GM18526 (cell line): ENCODE measurements at regions not wholly inside any gene's neighbourhood (a gene's known extent, or its start where the extent isn't known, plus 50 kb on each side); places are given as distances from the start of the nearest gene placed in this dataset.

Experiments used
- POLR2A ChIP-seq: IDR thresholded peaks from 3 replicates; pipeline ENCODE4 v1.6.1; 2011; ENCODE audit not compliant: insufficient read length; ENCODE audit errors: extremely low read depth

DNA sequence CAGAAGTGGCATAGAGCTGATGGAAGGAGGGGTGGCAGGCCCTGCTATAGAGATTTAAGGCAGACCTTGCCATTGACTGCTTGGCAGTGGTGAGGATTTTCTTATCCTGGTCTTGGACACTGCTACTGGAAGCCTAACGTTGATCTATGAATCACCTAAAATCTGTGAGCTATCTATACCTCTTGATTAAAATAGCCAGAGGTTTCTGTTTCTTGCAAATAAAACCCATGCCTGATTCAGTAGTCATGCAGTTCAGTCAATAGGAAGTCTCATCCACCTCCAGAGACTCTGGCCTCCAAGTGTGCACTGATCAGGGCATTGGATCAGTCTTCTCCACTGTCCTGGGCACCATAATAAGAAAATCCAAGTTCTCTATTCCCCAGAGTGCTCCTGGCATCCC, 286.5 kb downstream of the PTEN start:
- TF ChIP-seq POLR2A = no peak

DNA sequence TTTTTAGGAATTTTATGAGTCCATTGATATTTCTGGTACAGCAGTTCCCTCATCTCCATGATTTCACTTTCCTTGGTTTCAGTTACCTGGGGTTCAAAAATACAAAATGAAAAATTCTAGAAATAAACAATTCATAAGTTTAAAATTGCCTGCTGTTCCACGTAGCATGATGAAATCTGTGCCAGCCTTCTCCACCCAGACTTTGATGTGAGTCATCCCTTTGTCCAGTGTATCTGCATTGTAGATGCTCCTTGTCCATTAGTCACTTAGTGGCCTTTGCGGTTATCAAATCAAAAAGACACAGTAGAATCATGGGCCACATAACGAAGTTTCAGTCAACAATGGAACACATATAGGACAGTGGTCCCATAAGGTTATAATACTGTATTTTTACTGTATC, 286.9 kb downstream of the PTEN start:
- TF ChIP-seq POLR2A = no peak

DNA sequence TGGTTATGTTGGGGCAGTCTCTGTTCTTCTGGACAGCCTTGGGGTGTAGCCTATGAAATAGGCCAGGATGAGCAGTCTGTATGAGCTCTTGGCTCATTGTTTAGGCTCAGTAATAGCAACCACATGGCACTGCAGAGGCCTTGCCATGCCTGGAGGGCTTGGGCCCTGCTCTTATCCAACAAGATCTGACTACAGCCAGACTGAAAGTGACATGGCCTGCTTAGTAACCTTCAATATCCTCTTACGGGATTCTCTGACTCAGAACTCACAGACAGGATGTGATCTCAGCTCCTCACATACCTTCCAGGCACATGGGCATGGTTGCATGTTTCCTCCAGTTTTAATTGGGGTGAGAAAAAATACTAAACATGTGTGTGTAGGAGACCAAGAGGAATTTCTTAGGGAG, 289.3 kb downstream of the PTEN start:
- TF ChIP-seq POLR2A = no peak

DNA sequence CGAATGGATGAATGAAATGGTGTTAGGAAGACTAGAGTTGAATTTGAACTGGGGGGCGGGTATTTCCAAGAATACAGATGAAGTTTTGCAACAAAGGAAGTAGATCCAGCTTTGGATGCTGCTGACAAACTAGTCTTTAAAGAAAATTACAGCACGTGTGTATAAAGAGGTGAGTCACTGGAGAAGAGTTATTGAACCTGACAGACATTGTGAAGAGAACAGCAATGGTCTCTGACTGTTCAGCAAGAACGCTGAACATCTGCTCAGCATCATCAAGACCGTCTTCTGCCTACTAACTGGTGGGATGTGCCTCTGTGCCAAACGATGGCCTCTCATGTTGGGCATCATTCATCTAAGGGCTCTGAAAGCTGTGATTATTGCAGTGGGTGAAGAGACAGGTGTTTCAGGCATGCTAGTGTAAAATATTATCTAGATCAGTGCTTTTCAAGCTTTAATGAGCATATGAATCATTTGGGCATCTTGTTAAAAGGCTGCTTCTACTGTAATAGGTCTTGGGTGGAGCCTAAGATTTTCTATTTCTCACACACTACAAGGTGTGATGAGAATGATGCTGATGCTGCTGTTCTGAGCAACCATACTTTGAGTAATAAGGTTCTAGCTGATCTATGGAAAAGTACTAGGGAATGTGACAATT, 291.3 kb downstream of the PTEN start:
- TF ChIP-seq POLR2A = no peak

DNA sequence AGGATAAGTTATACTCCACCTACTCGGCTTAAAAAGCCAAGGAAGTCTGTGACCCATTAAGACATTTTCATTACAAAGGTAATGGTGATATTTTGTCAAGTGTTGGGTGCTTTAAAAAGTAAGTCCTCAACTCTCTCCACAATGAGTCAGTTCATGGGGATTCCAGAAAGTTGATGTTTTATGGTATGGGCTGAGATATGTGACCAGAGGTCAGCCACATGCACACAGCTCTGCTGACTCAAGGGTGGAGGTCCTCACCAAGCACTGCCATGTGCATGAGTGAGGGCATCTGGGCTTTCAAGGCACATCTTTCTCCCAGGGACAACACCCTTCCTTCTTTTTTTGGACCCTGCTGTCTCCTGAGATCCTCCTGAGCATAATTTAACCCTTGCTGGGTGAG, 292.9 kb downstream of the PTEN start:
- TF ChIP-seq POLR2A = no peak

DNA sequence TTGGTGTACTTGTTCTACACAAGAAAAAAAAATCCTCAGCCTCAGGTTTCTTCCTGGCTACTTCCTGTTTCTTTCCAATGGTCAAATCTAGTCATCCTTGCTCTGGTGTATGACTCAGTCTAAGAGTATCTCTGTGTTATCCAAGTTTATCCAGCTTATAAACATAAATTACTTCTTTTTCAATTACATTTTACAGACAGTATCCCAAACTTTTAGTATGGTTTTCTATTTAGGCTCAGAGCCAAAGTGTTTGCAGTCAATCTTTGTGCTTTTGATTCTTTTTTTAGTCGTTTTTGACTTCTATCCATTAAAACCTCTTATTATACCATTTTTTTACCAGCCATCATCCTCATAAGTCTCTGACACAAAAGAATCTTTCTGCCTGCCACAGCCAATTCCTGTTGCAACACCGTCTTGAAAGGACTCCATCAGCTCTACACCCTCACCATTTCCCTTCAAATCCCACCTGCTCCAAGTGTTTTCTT, 294.6 kb downstream of the PTEN start:
- TF ChIP-seq POLR2A = no peak

DNA sequence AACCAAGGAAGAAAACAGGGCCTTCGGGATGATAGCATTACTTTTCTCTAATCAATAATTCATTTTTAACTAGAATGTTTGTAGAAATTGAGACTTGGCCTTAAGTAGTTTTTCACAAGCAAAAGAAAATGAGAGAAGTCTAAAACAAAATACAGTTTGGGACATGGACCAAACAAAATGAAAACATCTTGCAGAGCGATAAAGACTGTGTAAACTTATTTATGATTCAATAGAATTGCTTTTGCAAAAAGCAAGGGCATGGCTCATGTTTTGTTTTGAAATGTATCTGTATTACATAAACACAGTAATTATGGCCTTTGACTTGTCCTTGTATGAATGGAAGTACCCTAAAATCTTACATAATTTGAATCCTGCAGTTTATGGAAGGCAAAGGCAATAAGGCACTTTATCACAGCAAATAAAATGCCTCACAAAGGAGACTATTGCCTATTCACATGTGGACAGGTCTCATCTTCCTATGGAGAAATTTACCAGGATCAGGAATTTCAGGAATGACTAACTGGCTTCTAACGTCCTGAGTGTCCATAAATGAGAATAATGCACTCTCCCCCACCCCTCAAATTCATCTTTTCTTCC, 295.2 kb downstream of the PTEN start:
- TF ChIP-seq POLR2A = no peak

DNA sequence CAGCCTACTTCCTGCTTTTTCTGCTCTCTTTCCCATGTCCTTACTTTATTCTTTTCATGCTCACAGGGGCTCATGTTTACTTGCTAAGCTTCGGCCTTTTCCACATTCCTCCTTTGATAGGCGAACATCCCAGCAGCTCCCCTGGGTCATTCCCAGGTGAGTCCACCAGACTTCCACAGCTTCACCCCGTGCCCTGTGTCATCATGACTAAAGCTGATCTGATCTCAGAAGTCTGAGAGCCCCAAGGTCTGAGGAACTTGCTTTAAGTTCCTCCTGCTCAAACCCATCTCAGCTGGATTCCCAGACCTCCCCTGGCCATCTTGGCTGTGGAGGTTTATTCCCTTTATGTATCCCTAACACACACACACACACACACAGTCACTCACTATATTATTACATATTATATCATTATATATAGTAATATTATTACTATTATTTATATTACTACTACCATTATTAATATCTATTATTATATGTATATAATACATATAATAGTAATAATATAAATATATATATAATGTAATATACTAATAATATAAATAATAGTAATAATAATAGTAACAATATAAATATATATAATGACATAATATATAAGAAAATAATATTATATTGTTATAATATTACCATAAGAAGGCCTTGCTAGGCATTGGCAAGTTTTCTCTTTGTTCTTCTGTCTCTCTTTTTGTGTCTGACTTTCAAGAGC, 295.9 kb downstream of the PTEN start:
- no peak for TF ChIP-seq POLR2A

DNA sequence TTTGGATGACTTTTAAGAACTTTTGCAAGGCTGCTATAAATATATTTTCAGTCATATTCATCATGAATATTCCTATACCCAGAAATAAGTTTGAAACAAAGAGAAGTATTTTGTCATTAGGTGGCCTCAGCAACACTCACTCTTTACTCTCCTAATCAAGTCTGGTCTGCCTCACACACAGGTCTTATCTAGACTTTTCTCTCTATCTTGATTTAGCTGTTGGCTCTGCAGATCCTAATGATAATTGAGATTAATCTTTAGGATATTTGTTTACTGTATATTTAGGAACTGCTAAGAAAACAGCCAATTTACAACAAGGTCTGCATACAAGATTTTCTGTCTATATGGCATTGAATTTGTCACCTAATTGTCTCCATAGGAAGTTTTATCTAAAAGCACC, 297.6 kb downstream of the PTEN start:
- TF ChIP-seq POLR2A = no peak

DNA sequence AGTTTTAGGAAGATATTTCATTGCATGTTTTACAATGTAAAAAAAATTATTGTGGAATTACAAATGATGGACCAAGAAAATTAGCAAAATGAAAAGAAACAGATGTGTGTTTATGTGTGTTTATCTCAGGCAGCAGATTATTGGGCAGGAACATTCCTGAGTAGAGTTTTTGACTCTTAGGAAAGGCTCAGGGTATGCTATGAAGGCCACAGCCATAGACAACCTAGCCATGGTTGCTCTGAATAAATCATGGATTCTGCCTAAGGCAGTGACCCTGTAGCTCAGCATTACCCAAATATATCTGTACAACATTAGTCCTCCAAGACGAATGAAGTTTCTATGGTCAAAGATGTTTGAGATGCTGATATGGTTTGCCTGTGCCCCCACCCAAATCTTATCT, 298.3 kb downstream of the PTEN start:
- TF ChIP-seq POLR2A = no peak

DNA sequence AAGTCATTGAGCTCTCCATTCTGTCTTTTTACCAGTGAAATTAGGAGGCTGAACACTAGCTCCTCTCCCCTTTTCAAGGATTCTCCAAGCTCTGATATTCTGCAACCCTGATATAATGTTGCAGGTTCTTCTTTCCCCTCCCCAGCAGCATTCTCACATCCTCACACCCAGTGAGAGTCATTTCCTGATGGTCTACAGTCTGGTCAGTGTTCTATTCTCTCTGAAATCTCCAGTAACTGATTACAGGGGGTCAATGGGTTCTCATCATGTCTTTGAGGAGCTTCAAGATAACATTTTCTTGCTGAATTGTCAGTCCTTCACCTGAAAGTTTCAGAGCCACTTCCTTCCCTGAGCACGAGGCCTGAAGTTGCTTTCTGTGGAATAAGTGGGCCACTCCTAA, 299.4 kb downstream of the PTEN start:
- TF ChIP-seq POLR2A = no peak

DNA sequence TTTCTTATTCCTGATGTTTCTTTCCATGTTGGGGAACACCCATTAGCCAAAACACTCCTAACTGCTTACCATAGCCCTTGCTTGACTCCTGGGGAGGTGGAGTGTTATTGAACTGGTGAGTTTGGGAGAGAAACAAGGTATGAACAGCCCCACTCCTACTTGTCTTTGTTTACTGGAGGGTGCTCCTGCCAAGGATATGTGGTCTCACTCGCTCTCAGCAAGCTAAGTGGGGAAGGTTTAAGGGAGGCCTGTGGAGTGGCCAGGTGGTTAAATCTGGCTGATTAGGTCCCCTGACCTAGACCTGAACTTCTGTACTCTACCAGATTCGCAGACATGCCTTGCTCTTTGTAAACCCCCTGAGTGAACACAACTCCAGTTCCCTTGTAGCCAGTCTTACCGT, 300.1 kb downstream of the PTEN start:
- TF ChIP-seq POLR2A = no peak

DNA sequence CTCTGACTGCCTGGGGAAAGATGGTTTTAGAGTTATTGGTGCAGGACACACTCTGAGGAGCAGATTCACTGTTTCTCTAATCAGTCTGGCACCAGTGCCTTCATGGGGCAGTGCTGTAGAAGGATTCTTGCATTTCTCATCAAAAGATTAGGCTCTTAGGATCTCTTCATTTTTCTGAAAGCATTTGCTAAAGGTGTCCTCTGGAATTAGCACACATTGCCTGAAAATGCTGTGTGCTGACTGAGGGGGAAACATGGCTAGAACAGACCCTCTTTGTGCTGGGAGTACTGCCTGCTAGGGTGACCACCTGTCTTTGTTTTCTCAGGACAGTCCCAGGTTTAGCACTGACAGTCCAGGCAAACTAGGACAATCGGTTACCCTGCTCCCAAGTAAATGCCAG, 301.0 kb downstream of the PTEN start:
- no peak for TF ChIP-seq POLR2A

DNA sequence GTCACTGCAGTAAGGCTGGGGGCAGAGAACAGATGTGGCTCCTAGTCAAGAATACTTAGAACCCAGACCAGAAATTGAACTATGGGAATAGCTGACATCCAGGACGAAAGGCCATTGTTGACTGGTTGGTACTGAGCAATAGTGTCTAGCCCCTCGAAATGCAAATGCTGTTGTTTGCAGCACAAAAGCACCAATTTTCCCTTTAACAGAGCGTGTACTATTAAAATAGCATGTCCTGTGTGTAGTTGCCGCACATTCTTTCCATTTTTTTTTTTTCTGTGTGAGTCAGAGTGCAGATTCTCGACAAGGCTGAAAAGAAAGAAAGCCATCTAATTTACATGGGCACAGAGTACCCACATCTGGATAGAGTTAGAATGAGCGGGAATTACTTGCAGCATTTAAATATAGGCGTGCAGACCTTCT, 302.4 kb downstream of the PTEN start:
- TF ChIP-seq POLR2A = no peak

DNA sequence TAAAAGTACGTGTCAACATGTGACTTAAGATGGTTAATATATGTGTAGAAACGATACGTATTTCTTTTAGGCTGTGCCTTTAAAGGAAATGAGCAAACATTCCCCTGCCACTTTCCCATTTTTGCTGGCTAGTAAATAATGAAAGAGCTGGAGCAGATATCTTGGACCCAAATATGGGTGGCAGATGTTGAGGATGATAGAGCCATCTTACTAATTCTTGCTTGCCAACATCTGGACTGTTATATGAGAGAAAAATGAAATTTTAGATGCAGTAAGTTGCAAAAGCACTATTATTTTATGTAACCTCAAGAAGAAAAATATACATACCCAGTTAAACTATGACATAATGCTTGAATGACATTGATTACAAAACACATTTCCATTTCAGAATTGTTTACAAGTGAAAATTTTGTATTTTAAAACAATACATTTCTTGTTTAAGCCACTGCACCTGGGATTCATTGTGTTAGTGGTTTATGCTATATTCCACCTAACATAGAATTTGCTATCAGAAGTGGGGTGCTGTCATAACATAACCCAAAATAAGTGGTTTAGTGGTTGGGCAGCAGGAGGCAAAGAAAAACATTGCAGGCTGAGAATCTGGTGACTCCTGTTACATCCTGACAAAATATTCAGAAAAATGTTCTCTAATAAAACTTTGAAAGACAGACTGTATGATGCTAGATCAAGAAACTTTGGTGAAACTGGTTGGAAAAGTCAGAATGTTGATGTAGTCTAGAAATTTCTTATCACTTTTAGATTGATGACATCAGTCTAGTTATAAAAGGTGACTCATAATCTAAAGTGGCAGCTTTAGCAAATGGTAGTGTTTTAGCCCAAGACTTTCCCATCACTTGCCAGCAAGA, 305.0 kb downstream of the PTEN start:
- TF ChIP-seq POLR2A = no peak

DNA sequence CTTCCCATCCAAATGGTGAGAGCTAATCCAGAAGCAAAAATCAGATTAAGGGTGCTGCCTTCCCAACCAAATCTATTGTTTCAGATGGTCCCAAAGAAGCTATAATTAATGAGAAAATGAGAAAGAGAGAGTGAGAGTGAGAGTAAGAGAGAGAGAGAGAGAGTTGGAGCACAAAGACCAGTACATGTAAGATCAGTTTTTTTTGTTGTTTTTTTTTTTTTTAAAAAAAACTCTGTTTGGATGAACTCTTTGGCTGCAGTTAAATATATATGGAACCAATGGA, 305.6 kb downstream of the PTEN start:
- no peak for TF ChIP-seq POLR2A
